ENCODE measurements at regions not wholly inside any gene's neighbourhood (a gene's known extent, or its start where the extent isn't known, plus 50 kb on each side); places are given as distances from the start of the nearest gene placed in this dataset.
A peak's percentile ranks its signal among the peaks of the same experiment; 100 is the strongest.

- Histone ChIP-seq H2AFZ (ENCODE audit: low read length) (no peak overlapping the region), H2BK15ac (ENCODE audit: low read length) (no peak overlapping the region), H3K18ac (ENCODE audit: low read length) (no peak overlapping the region), H3K4ac (ENCODE audit: low read length) (no peak overlapping the region), H2BK12ac (ENCODE audit: low read length) (no peak overlapping the region), H2AK5ac (ENCODE audit: low read depth, low read length) (no peak overlapping the region), H3K9me3 (replicated peaks in 1 of 2; ENCODE audit: control insufficient read depth in 2 of 2, insufficient read depth in 1 of 2, low read depth in 1 of 2, low read length in 2 of 2) (no peaks in the 10 kb centered on the region), H3K4me3 (ENCODE audit: low read length in 2 of 2) (peak overlapping the region in 1 of 2 donors; percentile 31), H3K14ac (ENCODE audit: low read length) (no peak overlapping the region), H3K23ac (ENCODE audit: low read depth, low read length, poor library complexity) (no peak overlapping the region), H2BK5ac (ENCODE audit: low read length) (no peak overlapping the region), H3K27ac (replicated peaks; ENCODE audit: low read length) (no peak overlapping the region), H3K79me1 (ENCODE audit: low read depth, low read length) (no peaks in the 10 kb centered on the region), H3K4me1 (ENCODE audit: control insufficient read depth in 2 of 2, insufficient read depth in 1 of 2, low read depth in 1 of 2, low read length in 2 of 2) (no peaks in the 10 kb centered on the region), H2BK120ac (ENCODE audit: low read depth, low read length) (no peak overlapping the region), H3K27me3 (ENCODE audit: control insufficient read depth in 3 of 3, insufficient read depth in 3 of 3, low read depth in 1 of 3, low read length in 3 of 3) (no peaks in the 10 kb centered on the region), H4K8ac (ENCODE audit: low read depth, low read length) (no peak overlapping the region), H3K4me2 (ENCODE audit: insufficient read depth, low read length, poor library complexity, severe bottlenecking) (no peak overlapping the region), H4K91ac (ENCODE audit: low read depth, low read length, poor library complexity) (no peak overlapping the region), H3K9ac (ENCODE audit: low read depth, low read length, poor library complexity) (no peak overlapping the region), H3K36me3 (replicated peaks in 1 of 2; ENCODE audit: control insufficient read depth in 2 of 2, insufficient read depth in 2 of 2, low read length in 2 of 2) (no peaks in the 10 kb centered on the region)
- no peak for DNase-seq (ENCODE audit: low spot score)
- WGBS, 2 donors (ENCODE audit: extremely low coverage in 2 of 2, insufficient read length in 2 of 2, insufficient replicate concordance in 1 of 2), result no CpG with 5 or more reads among the region's 5 CpGs
These were observed 299.7 kb upstream of the KAZN start for GRCh38 chr1:14298806-14299205.

- no peak overlapping the region for H3K27ac ChIP-seq (replicated peaks; ENCODE audit: low read length)
- H3K36me3 ChIP-seq (replicated peaks in 1 of 2; ENCODE audit: control insufficient read depth in 2 of 2, insufficient read depth in 2 of 2, low read length in 2 of 2), result no peaks in the 10 kb centered on the region
- H3K27me3 ChIP-seq (ENCODE audit: control insufficient read depth in 3 of 3, insufficient read depth in 3 of 3, low read depth in 1 of 3, low read length in 3 of 3), result no peaks in the 10 kb centered on the region
- no peaks in the 10 kb centered on the region for H3K9me3 ChIP-seq (replicated peaks in 1 of 2; ENCODE audit: control insufficient read depth in 2 of 2, insufficient read depth in 1 of 2, low read depth in 1 of 2, low read length in 2 of 2)
- H3K4ac ChIP-seq (ENCODE audit: low read length), result no peak overlapping the region
- H2BK15ac ChIP-seq (ENCODE audit: low read length), result no peak overlapping the region
- no peak overlapping the region for H2AK5ac ChIP-seq (ENCODE audit: low read depth, low read length)
- H3K14ac ChIP-seq (ENCODE audit: low read length), result no peak overlapping the region
- H2BK120ac ChIP-seq (ENCODE audit: low read depth, low read length), result no peak overlapping the region
- no peak overlapping the region for H3K18ac ChIP-seq (ENCODE audit: low read length)
- no peaks in the 10 kb centered on the region for H3K79me1 ChIP-seq (ENCODE audit: low read depth, low read length)
- H2BK12ac ChIP-seq (ENCODE audit: low read length), result no peak overlapping the region
- no CpG with 5 or more reads among the region's 9 CpGs for WGBS, 2 donors (ENCODE audit: extremely low coverage in 2 of 2, insufficient read length in 2 of 2, insufficient replicate concordance in 1 of 2)
- H3K4me2 ChIP-seq (ENCODE audit: insufficient read depth, low read length, poor library complexity, severe bottlenecking), result no peak overlapping the region
- no peak overlapping the region for H2BK5ac ChIP-seq (ENCODE audit: low read length)
- DNase-seq (ENCODE audit: low spot score), result no peak
- H3K4me3 ChIP-seq (ENCODE audit: low read length in 2 of 2), result no peak overlapping the region
- H4K8ac ChIP-seq (ENCODE audit: low read depth, low read length), result no peak overlapping the region
- H4K91ac ChIP-seq (ENCODE audit: low read depth, low read length, poor library complexity), result no peak overlapping the region
- H2AFZ ChIP-seq (ENCODE audit: low read length), result no peak overlapping the region
- no peak overlapping the region for H3K23ac ChIP-seq (ENCODE audit: low read depth, low read length, poor library complexity)
- no peak overlapping the region for H3K9ac ChIP-seq (ENCODE audit: low read depth, low read length, poor library complexity)
- no peaks in the 10 kb centered on the region for H3K4me1 ChIP-seq (ENCODE audit: control insufficient read depth in 2 of 2, insufficient read depth in 1 of 2, low read depth in 1 of 2, low read length in 2 of 2)
These were observed 297.3 kb upstream of the KAZN start for GRCh38 chr1:14300991-14301703.

GRCh38 chr1:14301704-14302024 is 296.8 kb upstream of the KAZN start:
- no peak overlapping the region for H2BK5ac ChIP-seq (ENCODE audit: low read length)
- H3K4me3 ChIP-seq (ENCODE audit: low read length in 2 of 2), result no peak overlapping the region
- no peak overlapping the region for H3K4ac ChIP-seq (ENCODE audit: low read length)
- H3K27ac ChIP-seq (replicated peaks; ENCODE audit: low read length), result no peak overlapping the region
- H3K9me3 ChIP-seq (replicated peaks in 1 of 2; ENCODE audit: control insufficient read depth in 2 of 2, insufficient read depth in 1 of 2, low read depth in 1 of 2, low read length in 2 of 2), result no peaks in the 10 kb centered on the region
- no CpG with 5 or more reads among the region's 4 CpGs for WGBS, 2 donors (ENCODE audit: extremely low coverage in 2 of 2, insufficient read length in 2 of 2, insufficient replicate concordance in 1 of 2)
- H3K4me1 ChIP-seq (ENCODE audit: control insufficient read depth in 2 of 2, insufficient read depth in 1 of 2, low read depth in 1 of 2, low read length in 2 of 2), result no peaks in the 10 kb centered on the region
- H4K8ac ChIP-seq (ENCODE audit: low read depth, low read length), result no peak overlapping the region
- no peak overlapping the region for H3K23ac ChIP-seq (ENCODE audit: low read depth, low read length, poor library complexity)
- H2BK15ac ChIP-seq (ENCODE audit: low read length), result no peak overlapping the region
- no peak overlapping the region for H3K18ac ChIP-seq (ENCODE audit: low read length)
- H2AK5ac ChIP-seq (ENCODE audit: low read depth, low read length), result no peak overlapping the region
- H2BK120ac ChIP-seq (ENCODE audit: low read depth, low read length), result no peak overlapping the region
- H3K27me3 ChIP-seq (ENCODE audit: control insufficient read depth in 3 of 3, insufficient read depth in 3 of 3, low read depth in 1 of 3, low read length in 3 of 3), result no peaks in the 10 kb centered on the region
- H3K4me2 ChIP-seq (ENCODE audit: insufficient read depth, low read length, poor library complexity, severe bottlenecking), result no peak overlapping the region
- H2AFZ ChIP-seq (ENCODE audit: low read length), result no peak overlapping the region
- no peak overlapping the region for H3K14ac ChIP-seq (ENCODE audit: low read length)
- H3K36me3 ChIP-seq (replicated peaks in 1 of 2; ENCODE audit: control insufficient read depth in 2 of 2, insufficient read depth in 2 of 2, low read length in 2 of 2), result no peaks in the 10 kb centered on the region
- no peaks in the 10 kb centered on the region for H3K79me1 ChIP-seq (ENCODE audit: low read depth, low read length)
- H3K9ac ChIP-seq (ENCODE audit: low read depth, low read length, poor library complexity), result no peak overlapping the region
- H2BK12ac ChIP-seq (ENCODE audit: low read length), result no peak overlapping the region
- DNase-seq (ENCODE audit: low spot score), result no peak
- H4K91ac ChIP-seq (ENCODE audit: low read depth, low read length, poor library complexity), result no peak overlapping the region

- no peak overlapping the region for H2AFZ ChIP-seq (ENCODE audit: low read length)
- no peak overlapping the region for H4K91ac ChIP-seq (ENCODE audit: low read depth, low read length, poor library complexity)
- H3K27me3 ChIP-seq (ENCODE audit: control insufficient read depth in 3 of 3, insufficient read depth in 3 of 3, low read depth in 1 of 3, low read length in 3 of 3), result no peaks in the 10 kb centered on the region
- WGBS, 2 donors (ENCODE audit: extremely low coverage in 2 of 2, insufficient read length in 2 of 2, insufficient replicate concordance in 1 of 2), result no CpG with 5 or more reads among the region's 3 CpGs
- H2AK5ac ChIP-seq (ENCODE audit: low read depth, low read length), result no peak overlapping the region
- no peaks in the 10 kb centered on the region for H3K36me3 ChIP-seq (replicated peaks in 1 of 2; ENCODE audit: control insufficient read depth in 2 of 2, insufficient read depth in 2 of 2, low read length in 2 of 2)
- H2BK12ac ChIP-seq (ENCODE audit: low read length), result no peak overlapping the region
- no peak overlapping the region for H3K23ac ChIP-seq (ENCODE audit: low read depth, low read length, poor library complexity)
- no peak overlapping the region for H3K4me2 ChIP-seq (ENCODE audit: insufficient read depth, low read length, poor library complexity, severe bottlenecking)
- H3K18ac ChIP-seq (ENCODE audit: low read length), result no peak overlapping the region
- no peak overlapping the region for H3K14ac ChIP-seq (ENCODE audit: low read length)
- H3K27ac ChIP-seq (replicated peaks; ENCODE audit: low read length), result no peak overlapping the region
- no peaks in the 10 kb centered on the region for H3K9me3 ChIP-seq (replicated peaks in 1 of 2; ENCODE audit: control insufficient read depth in 2 of 2, insufficient read depth in 1 of 2, low read depth in 1 of 2, low read length in 2 of 2)
- H2BK15ac ChIP-seq (ENCODE audit: low read length), result no peak overlapping the region
- no peak overlapping the region for H2BK5ac ChIP-seq (ENCODE audit: low read length)
- H3K4me1 ChIP-seq (ENCODE audit: control insufficient read depth in 2 of 2, insufficient read depth in 1 of 2, low read depth in 1 of 2, low read length in 2 of 2), result no peaks in the 10 kb centered on the region
- H4K8ac ChIP-seq (ENCODE audit: low read depth, low read length), result no peak overlapping the region
- no peak overlapping the region for H3K4me3 ChIP-seq (ENCODE audit: low read length in 2 of 2)
- H3K4ac ChIP-seq (ENCODE audit: low read length), result no peak overlapping the region
- DNase-seq (ENCODE audit: low spot score), result no peak
- H3K9ac ChIP-seq (ENCODE audit: low read depth, low read length, poor library complexity), result no peak overlapping the region
- no peaks in the 10 kb centered on the region for H3K79me1 ChIP-seq (ENCODE audit: low read depth, low read length)
- no peak overlapping the region for H2BK120ac ChIP-seq (ENCODE audit: low read depth, low read length)
These were observed 296.5 kb upstream of the KAZN start for GRCh38 chr1:14302025-14302424.
